Nucleus accumbens (tissue), 56 donors: ENCODE measurements at regions not wholly inside any gene's neighbourhood (a gene's known extent, or its start where the extent isn't known, plus 50 kb on each side); places are given as distances from the start of the nearest gene placed in this dataset.
"Not testable (repeated sequence)": the region's sequence is repeated elsewhere in the genome, so short reads cannot be mapped to it uniquely, and the experiment has no call there.

ENCODE experiments used
- DNase-seq, 56 donors: peaks; one replicate each; lab custom pipeline; 2025; lab: John Stamatoyannopoulos, UW

DNA sequence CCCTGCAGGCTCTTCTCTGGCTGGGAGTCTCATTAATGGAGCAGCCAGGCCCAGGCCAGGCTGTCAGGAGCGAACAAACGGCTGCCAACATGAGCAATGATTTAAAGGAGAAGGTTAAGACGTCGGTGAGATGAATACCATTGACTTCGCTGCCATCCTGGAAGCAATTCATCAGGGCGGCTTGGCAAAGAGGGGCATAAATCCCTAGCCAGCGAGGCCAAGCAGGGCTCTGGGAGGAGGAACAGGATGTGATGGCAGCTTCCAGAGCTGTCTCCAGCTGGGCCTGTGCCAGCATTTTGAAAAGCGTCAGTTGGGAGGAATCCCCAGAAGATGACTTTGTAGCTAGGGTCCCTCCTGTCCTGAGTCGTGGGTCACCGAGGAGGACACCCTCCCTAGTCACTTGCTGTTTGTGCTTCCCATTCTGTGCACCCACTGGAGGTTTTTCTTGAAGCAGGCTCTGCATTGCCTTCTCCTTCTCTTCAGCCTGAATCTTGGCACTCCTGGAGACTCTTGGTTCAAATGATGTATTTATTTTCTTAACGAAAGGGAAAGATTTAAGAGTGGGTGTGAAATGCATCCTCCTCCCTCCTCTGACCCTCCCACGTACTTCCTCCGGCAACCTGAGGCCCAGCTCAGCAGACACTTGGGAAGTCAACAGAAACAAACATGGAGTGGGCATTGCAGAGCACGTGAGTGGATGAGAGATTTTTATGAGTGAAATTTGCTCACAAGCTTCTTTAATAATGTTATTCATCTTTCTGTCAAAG is 476.3 kb upstream of the CADM1 start:
- DNase-seq = peak in 4 of 56 donors; percentile 11 to 40 (median 18)

DNA sequence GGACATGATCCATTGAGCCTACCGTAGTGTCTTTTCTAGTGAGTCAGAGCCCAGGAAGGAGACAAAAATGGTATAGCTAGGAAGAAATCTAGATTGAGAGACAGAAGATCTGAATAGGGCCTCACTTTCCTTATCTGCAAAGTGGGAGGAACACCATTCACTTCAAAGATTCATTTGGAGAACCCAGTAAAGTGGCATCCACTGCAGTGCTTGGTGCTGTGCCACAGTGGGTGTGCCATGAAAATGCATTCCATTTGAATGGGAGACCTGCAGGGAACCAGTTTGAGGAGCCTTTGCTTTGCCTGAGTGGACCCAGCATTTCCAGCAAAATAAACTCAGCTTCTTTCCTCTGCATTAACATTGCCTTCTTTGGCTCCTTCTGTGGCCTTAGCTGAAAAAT is 470.5 kb upstream of the CADM1 start:
- no peak for DNase-seq

DNA sequence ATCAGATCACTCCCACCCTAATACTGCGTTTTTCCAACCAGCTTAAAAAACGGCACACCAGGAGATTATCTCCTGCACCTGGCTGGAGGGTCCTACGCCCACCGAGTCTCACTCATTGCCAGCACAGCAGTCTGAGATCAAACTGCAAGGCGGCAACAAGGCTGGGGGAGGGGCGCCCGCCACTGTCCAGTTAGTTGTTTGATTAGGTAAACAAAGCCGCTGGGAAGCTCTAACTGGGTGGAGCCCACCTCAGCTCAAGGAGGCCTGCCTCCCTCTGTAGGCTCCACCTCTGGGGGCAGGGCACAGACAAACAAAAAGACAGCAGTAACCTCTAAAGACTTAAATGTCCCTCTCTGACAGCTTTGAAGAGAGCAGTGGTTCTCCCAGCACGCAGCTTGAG is 463.0 kb upstream of the CADM1 start:
- DNase-seq = not testable (repeated sequence)

DNA sequence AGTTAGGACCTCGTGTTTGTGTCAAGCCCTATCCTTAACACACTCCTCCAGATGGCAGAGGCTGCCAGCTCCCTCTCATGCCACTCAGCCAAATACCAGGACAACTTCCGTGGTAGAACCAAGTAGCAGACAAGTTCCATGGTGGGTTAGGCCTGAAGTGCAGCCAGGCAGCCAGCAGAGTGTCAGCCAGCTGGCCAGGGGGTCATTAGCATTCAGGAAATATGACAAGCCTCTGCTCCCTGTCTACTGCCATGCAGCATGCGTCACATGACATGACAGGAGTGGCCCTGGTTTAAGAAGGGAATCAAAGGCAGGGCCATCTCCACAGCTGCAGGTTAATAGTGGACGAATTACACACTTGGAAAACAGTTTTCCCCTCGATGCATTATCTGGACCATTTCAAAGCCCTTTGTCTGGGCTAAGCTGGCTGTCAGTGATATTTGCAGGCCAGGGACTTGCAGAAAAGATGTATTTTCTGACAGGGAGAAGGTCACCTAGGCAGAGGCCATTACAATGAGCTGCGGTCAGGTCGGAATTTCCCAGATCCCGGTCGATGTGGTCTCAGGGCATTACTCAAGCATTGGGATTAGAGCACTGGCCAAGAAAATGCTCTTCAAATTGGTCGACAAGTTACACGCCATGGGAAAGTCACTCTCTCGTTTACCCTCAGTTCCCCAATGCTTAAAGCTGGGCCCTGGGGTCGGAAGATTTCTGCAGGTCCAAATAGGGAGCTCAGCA is 461.7 kb upstream of the CADM1 start:
- peak in 3 of 56 donors; percentile 14 to 21 (median 15) for DNase-seq

DNA sequence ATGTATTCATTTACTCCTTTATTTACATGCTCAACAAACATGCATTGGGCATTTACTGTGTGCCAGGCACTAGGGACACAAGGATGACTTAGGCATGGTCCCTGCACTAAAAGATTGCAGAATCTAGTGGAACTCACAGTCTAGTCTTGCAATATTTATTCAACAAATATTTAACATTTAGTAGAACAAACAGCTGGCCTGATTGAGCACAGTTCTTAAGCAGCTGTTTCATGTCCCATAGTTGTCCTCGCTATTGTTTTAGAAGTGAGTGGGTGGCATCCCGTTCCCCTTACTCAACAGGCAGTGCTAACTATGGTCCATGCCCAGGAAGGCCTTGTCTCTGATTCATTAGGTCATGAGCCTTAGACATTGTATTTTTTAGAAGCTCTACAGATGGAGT is 459.9 kb upstream of the CADM1 start:
- no peak for DNase-seq

DNA sequence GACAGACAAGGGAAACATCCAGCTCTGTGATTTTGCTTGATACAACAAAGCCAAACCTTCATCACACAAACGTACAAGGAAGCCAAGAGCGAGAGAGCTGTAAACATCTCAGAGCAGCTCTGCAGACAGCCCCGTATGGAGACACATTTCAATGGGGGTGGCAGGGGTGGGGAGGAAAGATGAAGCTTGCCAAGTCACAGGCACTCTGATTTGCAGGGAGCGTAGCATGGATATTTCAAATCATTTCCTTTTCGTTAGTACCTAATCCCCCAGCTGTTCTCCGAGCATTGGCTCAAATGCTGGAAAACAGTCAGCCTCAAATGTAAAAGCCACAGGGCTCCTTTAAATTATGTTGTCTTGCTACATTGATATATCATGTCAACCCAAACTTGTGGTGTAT is 458.9 kb upstream of the CADM1 start:
- DNase-seq = peak in 11 of 56 donors; percentile 7 to 57 (median 19)

DNA sequence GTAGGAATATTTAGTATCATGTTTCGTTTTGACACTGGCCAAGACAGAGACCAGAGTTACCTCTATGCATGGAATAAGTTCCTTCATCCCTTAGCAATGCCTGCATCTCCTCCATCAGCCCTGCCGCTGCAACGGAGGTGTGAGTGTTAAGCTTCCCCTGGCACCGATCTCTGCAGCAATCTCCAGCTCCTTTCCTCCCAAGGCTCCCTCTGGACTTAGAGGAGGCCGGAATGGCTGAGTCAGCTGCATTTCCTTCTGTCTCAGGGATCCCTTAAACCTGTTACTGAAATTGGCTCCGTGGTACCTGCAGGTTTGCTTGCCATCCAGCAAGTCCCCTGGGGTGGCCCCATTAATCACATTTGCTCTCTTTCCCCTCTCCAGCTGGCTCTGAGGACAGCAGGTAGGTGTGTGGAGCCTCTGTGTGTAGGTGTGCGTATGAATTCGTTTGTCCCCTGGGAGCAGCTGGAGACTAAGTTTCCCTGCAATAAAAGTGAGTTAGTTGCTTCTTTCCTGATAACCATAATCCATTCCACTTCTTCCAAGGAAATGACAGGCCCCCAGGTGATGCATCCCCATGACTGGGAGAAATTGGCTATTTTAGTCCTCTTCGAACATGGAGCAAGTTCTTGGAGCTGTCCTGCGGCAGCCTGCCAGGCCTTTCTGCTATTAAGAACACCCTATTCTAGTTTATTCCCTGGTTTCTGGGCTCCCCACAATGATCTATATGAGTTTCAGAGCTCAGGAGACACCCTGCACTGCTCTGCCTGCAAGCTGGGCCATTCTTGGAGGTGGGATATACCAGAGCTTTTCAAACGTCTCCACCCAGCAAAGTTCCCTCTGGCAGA is 457.2 kb upstream of the CADM1 start:
- no peak for DNase-seq

DNA sequence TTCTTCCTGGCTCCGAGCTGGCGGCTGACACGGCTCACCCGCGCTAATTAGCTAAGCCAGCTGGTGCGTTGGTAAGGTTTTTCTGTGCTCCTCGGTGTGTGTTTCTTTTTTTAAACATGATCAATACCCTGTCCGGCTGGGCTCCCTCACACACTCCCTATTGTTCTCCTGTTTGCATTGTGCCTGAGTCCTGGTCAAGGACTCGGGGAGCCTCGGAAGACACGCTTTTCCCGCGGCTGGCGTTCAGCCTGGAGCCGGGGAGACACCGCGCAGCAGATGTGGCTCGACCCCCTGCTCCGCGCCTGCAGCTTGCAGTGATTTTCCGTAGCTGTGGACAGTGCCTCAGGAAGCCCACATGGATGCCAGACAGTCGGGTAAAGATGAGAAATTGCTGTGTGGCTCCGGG is 454.9 kb upstream of the CADM1 start:
- DNase-seq = no peak

DNA sequence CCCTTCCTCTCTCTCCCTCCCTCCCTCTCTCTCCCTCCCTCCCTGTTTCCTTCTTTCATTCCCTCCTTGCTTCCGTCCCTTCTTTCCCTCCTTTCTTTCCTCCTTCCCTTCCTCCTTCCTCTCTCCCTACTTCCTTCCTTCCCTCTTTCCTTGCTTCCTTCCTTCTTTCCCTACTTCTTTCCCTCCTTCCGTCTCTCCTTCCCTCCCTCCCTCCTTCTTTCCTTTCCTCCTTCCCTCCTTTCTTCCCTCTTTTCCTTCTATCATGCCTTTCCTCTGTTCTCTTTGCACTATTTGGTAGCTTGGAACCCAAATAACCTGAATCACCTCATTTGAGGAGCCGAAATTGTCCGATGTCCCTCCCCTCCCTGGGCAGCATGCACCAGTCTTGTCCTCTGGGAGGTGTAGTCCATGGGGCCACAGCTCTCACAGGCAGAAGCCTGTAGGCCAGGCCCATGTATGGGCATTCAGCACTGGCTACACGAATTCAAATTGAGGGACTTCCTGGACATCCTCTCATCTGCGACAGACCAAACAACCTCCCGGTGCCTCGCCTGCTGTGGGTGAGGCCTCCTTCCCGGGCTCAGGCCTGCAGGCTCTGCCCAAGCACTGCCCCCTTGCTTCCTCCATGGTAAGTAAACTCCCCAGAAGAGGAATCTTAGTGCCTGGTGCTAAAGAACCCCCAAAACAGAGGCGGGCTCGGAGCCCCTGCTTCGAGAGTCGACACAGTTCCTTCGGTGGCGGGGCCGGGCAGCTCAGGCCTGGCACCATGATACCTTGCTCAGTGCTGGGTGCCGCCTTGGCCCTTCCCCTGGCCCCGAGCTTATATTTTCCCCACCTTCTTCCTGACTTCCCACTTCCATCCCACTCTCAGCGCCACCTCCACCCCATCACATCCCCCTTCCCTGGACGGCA is 454.1 kb upstream of the CADM1 start:
- DNase-seq = no peak

DNA sequence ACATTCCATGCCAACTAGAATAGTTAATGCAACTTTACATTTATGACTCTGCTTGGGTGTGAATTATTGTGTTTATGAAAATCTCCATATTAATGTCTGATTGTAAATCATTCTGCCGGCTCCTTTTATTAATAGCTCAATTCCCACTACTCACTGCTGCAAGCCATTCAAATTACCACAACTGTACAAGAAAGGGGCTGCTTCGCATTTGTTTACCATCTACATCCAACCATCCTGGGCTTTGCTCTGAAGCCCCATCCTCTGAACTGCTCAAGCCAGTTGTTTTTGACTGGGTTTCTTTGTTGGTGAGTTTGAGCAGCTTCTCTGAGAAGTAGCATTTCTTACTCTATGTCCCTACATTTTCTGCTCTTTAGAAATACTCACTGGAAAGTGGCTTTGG is 451.6 kb upstream of the CADM1 start:
- DNase-seq = no peak

DNA sequence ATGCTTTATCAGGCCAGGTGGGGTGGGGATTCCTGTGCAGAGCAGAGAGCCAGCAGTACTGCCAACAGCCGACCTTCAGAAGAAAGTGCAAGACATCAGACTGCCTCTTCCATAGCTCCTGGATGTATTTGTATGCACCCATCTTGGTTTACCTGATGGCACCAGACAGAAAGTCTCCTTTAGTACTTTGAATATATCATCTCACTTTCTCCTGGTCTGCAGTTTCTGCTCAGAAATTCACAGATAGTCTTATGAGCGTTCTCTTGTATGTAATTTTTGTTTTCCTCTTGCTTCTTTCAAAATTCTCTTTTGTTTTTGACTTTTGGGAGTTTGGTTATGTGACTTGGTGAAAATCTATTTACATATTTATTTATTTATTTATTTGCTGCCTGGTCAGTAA is 446.4 kb upstream of the CADM1 start:
- no peak for DNase-seq

DNA sequence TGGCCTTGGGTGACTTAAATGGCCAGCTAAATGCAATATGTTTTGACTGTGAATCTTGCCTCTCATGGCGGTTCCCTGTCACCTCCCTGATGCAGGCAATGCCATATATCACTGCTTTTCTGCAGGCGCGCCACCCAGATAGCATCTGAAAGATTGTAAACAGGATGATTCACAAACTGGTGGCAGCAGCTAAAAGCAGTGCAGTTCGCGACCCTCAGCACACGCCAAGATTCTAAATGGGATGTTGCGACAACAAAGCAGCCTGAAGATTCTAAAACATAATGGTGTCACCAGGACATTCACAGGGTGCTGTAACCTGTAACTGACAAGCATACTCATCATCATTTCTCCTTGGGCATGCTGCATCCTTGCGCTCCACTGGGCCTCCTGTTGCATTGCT is 440.4 kb upstream of the CADM1 start:
- DNase-seq = no peak

DNA sequence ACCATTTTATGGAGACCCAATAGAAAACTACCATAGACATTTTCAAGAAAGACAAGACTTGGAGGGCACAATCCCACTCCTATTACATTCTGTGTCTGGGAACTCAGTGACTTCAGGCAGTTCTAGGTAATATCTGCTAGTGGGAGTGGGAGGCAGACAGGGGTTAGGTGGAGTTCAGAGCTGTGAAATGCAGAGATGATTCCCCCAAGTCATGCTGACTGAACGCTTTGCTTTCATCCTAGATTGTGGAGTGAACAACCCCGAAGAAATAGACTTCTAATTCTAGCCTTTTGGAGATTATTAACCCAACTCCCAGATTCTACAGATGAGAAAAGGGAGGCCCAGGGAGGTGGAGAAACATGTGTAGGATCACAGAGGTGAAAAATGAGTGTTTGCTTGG is 437.8 kb upstream of the CADM1 start:
- peak in 1 of 56 donors; percentile 19 for DNase-seq

DNA sequence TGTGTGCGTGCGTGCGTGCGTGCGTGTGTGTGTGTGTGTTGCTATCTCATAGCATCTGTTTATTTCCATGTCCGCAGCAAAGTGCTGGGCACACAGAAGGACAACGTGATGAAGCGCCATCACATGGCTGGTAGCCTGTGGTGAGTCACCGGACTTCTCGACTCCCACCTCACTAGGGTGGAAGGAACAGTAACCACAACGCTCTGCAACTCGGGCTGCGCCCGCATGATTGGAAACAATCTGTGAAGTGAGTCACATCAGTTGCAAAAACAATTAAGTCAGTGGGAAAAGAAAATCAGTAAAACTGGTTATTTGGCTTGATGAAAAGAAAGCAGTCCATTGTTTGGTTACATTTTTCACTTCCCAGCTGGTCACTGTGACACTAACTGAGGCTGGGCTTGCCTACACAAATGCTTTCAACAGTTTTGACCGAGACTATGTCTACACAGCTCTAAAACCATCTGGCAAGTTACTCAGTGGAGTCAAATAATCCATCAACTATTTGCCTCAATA is 437.3 kb upstream of the CADM1 start:
- DNase-seq = peak in 27 of 56 donors; percentile 3 to 86 (median 23)

DNA sequence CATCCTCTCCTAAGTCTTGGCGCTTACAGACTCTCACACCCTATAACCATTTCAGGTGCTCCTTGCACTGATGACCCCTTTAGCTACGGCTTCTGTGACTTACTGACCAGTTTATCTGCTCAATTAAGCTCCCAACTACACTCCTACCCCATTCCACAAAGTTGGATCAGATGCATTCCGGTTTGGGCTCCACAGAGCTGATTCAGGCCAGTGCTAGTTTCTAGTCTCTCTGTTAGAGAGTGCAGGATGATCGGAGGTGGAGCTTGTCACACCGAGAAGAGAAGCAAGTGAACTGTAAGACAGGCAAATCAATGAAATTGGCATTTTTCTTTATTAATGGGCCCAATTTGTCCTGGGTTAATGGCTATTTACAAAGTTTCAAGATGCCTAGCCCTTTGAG is 436.8 kb upstream of the CADM1 start:
- no peak for DNase-seq

DNA sequence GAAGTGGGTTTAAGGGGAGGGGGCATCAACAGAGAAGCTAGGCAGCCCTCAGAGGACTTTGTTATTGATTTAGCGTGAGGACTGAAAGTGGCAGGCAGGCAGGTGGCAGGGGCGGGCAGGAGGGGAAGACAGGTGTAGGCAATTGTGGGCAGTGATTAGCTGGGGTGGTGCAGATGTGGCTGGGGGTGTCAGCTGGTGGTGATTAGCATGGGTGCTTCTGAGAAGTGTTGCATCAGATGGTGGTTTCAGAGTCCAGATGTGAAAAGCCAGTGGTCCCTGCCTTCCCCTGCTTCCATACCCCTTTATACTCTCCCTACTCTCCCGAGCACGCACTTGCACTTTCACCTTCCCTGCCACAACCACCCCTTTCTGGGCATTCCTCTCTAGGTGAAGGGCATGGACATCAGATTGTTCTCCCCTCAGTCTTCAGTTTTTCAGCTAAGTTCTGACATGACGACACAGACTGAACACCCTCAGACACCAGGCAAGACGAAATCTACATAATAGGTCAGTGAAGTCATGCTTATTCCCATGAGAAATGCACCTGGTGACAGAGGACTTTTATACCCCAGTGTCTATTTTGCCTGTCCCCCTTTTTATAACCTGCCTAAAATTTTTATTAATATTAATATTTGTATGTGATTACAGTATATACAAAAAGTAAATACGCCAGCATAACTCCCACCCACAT is 435.7 kb upstream of the CADM1 start:
- DNase-seq = no peak

DNA sequence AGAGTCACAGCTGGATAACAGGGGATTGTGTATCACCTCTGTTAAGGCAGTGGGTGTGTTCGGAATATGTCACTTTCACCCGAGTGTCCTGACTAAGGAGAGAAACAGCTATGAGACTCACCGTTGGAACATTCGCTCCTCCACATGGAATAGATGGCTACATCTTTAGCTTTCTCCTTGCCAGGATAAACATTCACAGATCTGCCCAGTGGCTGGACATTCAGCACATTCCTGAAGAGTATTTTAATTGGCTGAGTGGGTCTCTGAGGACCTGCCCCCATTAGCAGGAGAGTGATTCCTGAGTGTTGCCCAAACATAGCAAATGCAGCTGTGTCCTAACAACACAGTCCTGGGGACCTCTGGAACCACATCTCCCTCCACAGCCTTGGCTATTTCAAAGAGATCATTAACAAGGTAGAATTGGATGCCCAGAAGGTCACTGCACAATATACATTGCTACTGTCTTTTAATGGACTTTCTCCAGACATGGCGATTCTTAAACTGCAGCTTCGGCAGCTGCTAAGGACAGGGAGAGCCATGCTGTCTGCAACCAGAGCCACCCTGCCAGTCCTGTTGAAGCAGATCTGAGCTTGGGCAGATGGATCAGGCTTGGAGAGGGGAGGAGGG is 435.0 kb upstream of the CADM1 start:
- DNase-seq = no peak

DNA sequence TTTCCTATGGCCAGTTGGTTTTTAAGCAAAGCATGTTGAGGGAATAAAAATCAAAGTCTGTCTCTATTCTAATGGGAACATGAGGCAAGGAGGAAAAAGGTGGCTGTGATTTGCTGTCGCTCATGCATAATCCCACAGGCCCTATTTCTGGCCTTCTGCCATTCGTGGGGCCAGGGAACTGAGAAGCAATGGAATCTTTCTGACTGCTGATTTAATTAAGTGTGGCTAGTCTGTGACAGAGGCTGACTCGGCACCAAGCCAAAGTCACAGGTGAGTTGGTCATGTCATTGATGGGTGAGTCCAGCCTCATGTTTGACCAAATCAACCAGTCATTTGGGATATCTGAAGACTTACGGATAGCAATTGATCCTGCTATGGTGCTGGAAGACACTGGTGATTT is 429.3 kb upstream of the CADM1 start:
- DNase-seq = no peak
